ENCODE measurements at regions not wholly inside any gene's neighbourhood (a gene's known extent, or its start where the extent isn't known, plus 50 kb on each side); places are given as distances from the start of the nearest gene placed in this dataset.

GRCh38 chr20:18986146-18986830, 172.7 kb downstream of the SCP2D1 start (continued):
- no peak for TF ChIP-seq CTCF (IDR thresholded peaks at IDR 0.05)
- TF ChIP-seq MXI1 (IDR thresholded peaks at IDR 0.05; ENCODE audit: low read depth, low read length) = no peak

- Histone ChIP-seq H3F3A (replicated peaks; ENCODE audit: insufficient read depth) (no peaks in the 10 kb centered on the region), H2AFZ (ENCODE audit: low read depth) (no peak overlapping the region), H3K36me3 (replicated peaks in 1 of 2; ENCODE audit: control insufficient read depth in 1 of 2, insufficient read depth in 2 of 2, low read length in 1 of 2) (no peaks in the 10 kb centered on the region), H3K27me3 (ENCODE audit: insufficient read depth) (no peaks in the 10 kb centered on the region), H3K9me2 (no peaks in the 10 kb centered on the region), H3K9me3 (no peaks in the 10 kb centered on the region), H3K4me2 (no peak overlapping the region), H3K79me2 (ENCODE audit: insufficient read depth) (no peaks in the 10 kb centered on the region), H3K27ac (ENCODE audit: low read depth in 2 of 2, low read length in 1 of 2) (no peak overlapping the region), H3K9ac (no peak overlapping the region), H3K4me1 (ENCODE audit: control insufficient read depth in 1 of 2, insufficient read depth in 2 of 2, low read depth in 1 of 2, low read length in 1 of 2) (no peaks in the 10 kb centered on the region), H3K4me3 (ENCODE audit: low read depth in 2 of 2, low read length in 1 of 2) (no peak overlapping the region), H4K20me1 (ENCODE audit: insufficient read depth) (no peaks in the 10 kb centered on the region)
- no peak for DNase-seq
- POLR2A ChIA-PET = no interaction called here
- no peak for TF ChIP-seq GABPA (IDR thresholded peaks at IDR 0.05; ENCODE audit: low read depth)
- TF ChIP-seq REST (IDR thresholded peaks at IDR 0.05; ENCODE audit: low read depth, low read length) = no peak
- TF ChIP-seq FOXM1 (IDR thresholded peaks at IDR 0.05; ENCODE audit: low read depth) = no peak
- TF ChIP-seq MEF2A (IDR thresholded peaks at IDR 0.05; ENCODE audit: borderline replicate concordance, low read depth) = no peak
- TF ChIP-seq MAX (IDR thresholded peaks at IDR 0.05; ENCODE audit: low read depth) = no peak
- WGBS (ENCODE audit: low lambda C conversion rate) = 22% methylated on average over 9 of the region's 9 CpGs
- CTCF ChIA-PET = no interaction called here
These were observed 173.5 kb downstream of the SCP2D1 start for GRCh38 chr20:18986895-18987580.
